NCI-H1436 (cell line): ENCODE measurements at regions not wholly inside any gene's neighbourhood (a gene's known extent, or its start where the extent isn't known, plus 50 kb on each side); places are given as distances from the start of the nearest gene placed in this dataset.

Source experiments
- DNase-seq: peaks from one replicate; lab custom pipeline; 2025; lab: John Stamatoyannopoulos, UW

- DNase-seq = no peak
These were observed 345.1 kb upstream of the SMIM31 start for GRCh38 chr4:164408831-164409230.

- no peak for DNase-seq
These were observed 343.5 kb upstream of the SMIM31 start for GRCh38 chr4:164410401-164410800.

GRCh38 chr4:164412246-164412645 is 341.7 kb upstream of the SMIM31 start:
- DNase-seq = no peak

GRCh38 chr4:164413743-164414142 is 340.2 kb upstream of the SMIM31 start:
- DNase-seq = no peak

- DNase-seq = no peak
These were observed 330.1 kb upstream of the SMIM31 start for GRCh38 chr4:164423819-164424218.

GRCh38 chr4:164424846-164425245 is 329.1 kb upstream of the SMIM31 start:
- no peak for DNase-seq

DNA sequence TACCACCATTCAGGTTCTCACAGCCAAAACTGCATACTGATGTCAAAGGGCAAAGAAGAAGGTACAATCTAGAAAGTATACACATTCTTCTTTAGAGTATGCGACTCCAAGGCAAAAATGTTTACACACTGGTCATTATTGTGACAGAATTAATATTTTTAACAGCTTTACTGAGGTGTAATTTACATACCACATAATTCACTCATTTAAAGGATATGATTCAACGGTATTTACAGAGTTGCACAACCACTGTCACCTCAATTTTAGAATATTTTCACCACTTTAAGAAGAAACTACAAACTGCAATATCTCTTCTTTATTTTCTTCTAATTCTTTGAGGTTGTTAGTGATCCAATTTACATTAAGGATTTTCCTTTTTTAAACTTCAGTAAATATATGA is 325.4 kb upstream of the SMIM31 start:
- no peak for DNase-seq

DNA sequence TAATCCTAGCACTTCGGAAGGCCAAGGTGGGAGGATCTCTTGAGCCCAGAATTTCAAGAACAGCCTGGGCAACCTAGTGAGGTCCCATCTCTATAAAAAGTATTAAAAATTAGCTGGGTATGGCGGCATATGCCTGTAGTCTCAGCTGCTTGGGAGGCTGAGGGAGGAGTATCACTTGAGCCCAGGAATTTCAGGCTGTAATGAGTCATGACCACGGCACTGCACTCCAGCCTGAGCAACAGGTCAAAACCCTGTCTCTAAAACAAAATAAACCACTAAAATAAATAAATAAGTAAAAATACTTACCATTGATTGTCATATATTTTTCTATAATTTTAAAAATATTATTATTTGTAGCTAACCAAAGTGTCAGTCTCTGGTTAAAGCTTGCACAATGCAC is 315.6 kb upstream of the SMIM31 start:
- DNase-seq = no peak

DNA sequence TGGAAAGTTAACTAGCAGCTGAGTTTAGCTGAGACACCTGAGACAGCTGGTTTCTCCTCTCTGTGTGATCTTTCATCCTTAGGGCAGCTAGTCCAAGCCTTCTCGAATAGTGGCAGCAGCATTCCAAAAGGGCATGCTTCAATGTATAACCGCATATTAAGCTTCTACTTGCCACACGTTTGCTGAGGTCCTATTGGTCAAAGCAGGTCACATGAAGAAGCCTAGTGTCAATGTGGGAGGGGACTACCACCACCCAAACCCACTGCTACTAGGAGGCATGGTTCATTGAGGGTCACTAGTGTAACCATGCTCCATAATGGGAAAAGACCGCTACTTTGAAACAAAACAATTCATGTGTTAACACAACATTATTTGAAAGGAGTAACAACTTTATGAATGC is 314.9 kb upstream of the SMIM31 start:
- no peak for DNase-seq

DNA sequence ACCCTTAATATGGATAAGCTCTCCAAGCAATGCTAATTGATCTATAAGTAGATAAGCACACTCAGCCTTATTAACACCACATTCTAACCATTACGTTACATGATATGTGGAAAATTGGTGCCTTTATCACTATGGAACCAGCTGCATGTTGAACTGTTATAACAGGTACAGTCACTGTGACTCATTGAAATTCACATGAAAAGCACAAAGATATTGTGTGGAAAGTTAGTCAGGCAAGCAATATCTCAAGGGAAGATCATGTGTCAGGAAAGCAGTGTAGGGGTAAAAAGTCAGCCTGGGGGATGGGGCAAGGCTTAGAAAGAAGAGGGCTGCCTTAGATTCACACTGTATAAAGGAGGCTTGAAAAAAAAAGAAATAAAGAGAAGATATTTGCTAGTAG is 313.7 kb upstream of the SMIM31 start:
- DNase-seq = no peak

- DNase-seq = no peak
These were observed 312.8 kb upstream of the SMIM31 start for GRCh38 chr4:164441109-164441508.

- no peak for DNase-seq
These were observed 311.8 kb upstream of the SMIM31 start for GRCh38 chr4:164442180-164442579.

DNA sequence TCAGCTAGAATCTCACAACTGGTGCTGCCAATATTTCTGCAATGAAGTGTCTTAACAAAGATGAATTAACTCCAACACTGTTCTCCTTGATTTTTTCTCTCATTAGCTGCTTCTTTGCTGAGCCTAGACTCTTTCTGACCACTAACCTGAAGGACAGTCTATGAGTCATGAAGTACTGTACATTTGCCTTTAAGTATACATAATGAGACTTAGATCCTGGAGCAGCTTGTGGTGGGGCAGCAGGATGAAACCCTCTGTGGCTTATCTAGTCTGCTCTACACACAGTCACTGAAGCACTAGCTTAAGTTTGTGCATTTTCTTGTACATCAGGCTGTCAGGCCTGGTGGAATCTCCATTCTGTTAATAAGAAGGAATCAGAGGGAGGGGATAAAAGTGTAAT is 307.4 kb upstream of the SMIM31 start:
- DNase-seq = no peak

- DNase-seq = no peak
These were observed 292.0 kb upstream of the SMIM31 start for GRCh38 chr4:164461901-164462300.

- DNase-seq = no peak
These were observed 291.5 kb upstream of the SMIM31 start for GRCh38 chr4:164462471-164462870.

- DNase-seq = no peak
These were observed 289.6 kb upstream of the SMIM31 start for GRCh38 chr4:164464313-164464712.

GRCh38 chr4:164467493-164467892 is 286.4 kb upstream of the SMIM31 start:
- DNase-seq = no peak

DNA sequence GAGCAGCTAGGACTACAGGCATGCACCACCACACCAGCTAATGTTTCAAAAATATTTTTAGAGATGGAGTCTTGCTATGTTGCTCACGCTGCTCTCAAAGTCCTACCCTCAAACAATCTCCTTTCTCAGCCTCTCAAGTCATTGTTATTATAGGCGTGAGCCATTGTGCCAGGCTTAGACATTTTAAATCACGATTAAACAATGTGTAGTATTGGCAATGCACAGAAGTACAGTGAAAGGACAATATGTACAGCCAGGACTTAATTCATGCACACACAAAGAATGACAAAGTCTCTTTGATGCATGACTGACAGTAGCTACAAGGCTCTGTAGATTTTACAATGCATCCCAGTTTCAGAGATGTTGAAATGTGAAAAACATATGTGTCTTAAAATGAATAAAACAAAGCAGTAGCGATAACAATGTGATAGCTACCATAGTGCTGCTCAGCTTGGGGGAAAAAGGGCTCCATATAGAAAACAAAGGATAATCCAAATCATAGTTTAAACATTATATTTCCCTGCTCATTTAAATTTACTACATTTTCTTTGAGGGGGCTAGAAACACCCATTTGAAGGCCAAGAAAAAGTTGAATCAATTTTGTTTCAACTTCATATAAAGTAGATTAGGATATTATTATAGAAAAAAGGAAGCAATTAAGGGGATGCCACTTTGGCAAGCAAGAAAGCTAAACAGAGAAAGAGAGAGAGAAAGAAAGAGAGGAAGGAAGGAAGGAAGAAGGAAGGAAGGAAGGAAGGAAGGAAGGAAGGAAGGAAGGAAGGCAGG is 272.4 kb upstream of the SMIM31 start:
- DNase-seq = no peak

DNA sequence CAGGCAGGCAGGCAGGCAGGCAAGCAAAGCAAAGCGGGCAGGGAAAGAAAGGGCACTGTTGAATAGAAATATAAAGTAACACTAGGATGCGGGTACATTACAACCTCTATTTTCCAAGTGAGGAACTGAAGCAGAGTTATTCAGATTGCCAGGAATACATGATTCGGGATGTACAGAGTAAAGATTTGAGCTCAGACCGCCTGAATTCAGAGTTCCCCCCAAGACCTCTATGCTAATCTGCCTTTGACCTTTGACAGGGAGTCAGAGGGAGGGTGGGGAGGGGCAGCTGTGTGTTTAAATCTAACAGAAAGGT is 271.9 kb upstream of the SMIM31 start:
- no peak for DNase-seq

- no peak for DNase-seq
These were observed 271.2 kb upstream of the SMIM31 start for GRCh38 chr4:164482758-164483157.

- DNase-seq = no peak
These were observed 270.2 kb upstream of the SMIM31 start for GRCh38 chr4:164483711-164484110.

DNA sequence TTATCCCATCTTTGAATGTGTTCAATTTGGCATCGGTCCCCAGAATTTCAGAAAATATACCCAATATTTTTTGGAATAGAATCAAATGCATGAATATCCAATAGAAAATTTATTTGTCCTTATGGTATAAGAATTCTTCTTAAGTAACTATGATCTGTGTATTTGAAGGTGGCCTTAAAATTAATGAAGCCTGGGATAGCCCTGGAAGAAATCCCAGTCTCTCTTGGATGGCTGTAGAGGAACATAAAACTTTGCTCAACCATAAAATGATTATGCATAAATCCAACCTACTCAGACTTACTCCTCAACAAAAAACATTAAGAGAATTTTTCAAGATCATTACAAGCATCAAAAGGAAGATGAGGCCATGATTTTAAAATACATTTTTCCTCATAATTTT is 269.4 kb upstream of the SMIM31 start:
- no peak for DNase-seq

- DNase-seq = no peak
These were observed 268.8 kb upstream of the SMIM31 start for GRCh38 chr4:164485136-164485535.

GRCh38 chr4:164488114-164488513 is 265.8 kb upstream of the SMIM31 start:
- DNase-seq = no peak

DNA sequence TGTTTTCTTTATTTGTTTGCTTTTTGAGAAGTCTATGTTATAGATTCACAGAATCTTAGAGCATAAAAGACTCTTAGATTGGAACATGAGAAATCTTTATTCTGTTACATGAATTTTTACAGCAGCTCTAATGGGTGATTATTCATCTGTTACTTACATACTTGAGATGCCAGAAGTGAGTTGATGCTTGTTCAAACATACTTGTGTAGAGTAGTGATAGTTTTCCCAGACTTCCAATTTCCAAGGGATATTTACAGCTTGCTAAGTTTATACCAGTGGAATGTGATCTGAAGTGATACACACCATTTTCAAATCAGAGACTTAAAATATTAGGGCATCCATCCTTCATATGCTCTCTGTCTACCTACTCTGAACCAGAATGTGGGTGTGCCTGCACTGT is 252.9 kb upstream of the SMIM31 start:
- DNase-seq = no peak
